HEK293 (cell line): ENCODE measurements at regions not wholly inside any gene's neighbourhood (a gene's known extent, or its start where the extent isn't known, plus 50 kb on each side); places are given as distances from the start of the nearest gene placed in this dataset.

ENCODE experiments used
- CTCF ChIA-PET: fragments of 350-600 bp; formaldehyde crosslinking; extraction: SDS; loops from one replicate; lab custom pipeline; 2021; ENCODE audit warnings: antibody characterized with exemption; lab: Yijun Ruan, JAX
- POLR2A ChIA-PET: fragments of 300-600 bp; formaldehyde crosslinking; extraction: SDS; loops from one replicate; lab custom pipeline; 2020; ENCODE audit warnings: antibody characterized with exemption, inconsistent platforms; lab: Yijun Ruan, JAX
- H3K27ac ChIP-seq: fragments of 200-500 bp; sonication (Bioruptor generic); 2 replicates; pipeline ENCODE4 v1.5.1; 2014; ENCODE audit warnings: low read depth, low read length, control low read depth, inconsistent platforms; ENCODE audit errors: extremely low read depth
- H3K36me3 ChIP-seq, 2 experiments: fragments of 200-500 bp in 1 of 2; sonication (Bioruptor generic) in 1 of 2; 1 replicate in 1 of 2; 2 replicates in 1 of 2; pipeline ENCODE4 v1.5.1; 2014 to 2017; ENCODE audit warnings: inconsistent platforms in 2 of 2, low read length in 2 of 2; ENCODE audit not compliant: control insufficient read depth in 2 of 2, insufficient read depth in 1 of 2
- H3K4me1 ChIP-seq: fragments of 200-500 bp; sonication (Bioruptor generic); 2 replicates; pipeline ENCODE4 v1.5.1; 2014; ENCODE audit warnings: mild to moderate bottlenecking, low read length, inconsistent platforms; ENCODE audit not compliant: control insufficient read depth, insufficient read depth
- H3K4me3 ChIP-seq: 2 replicates; pipeline ENCODE4 v1.5.1; 2011; ENCODE audit warnings: low read depth, mild to moderate bottlenecking, control low read depth, low read length, moderate library complexity
- H3K9me3 ChIP-seq: fragments of 200-500 bp; sonication (Bioruptor generic); 2 replicates; pipeline ENCODE4 v1.5.1; 2014; ENCODE audit warnings: low read depth, low read length, inconsistent platforms; ENCODE audit not compliant: control insufficient read depth, insufficient read depth
- GLIS1 ChIP-seq: fragments of 450-650 bp; formaldehyde crosslinking; IDR thresholded peaks from 2 replicates; pipeline ENCODE4 v1.5.1; 2016; ENCODE audit warnings: missing biosample characterization, missing genetic modification characterization
- HOXC10 ChIP-seq: sonication (generic); formaldehyde crosslinking; IDR thresholded peaks from 2 replicates; pipeline ENCODE4 v1.8.1; 2023; ENCODE audit warnings: mild to moderate bottlenecking, missing genetic modification reagents
- SCRT2 ChIP-seq: fragments of 450-650 bp; formaldehyde crosslinking; IDR thresholded peaks from 2 replicates; pipeline ENCODE4 v1.5.1; 2016; ENCODE audit warnings: missing biosample characterization, missing genetic modification characterization
- TRIM28 ChIP-seq: IDR thresholded peaks from 2 replicates; pipeline ENCODE4 v1.6.1; 2011; ENCODE audit warnings: low read length, control low read depth, borderline replicate concordance
- YY1 ChIP-seq: fragments of 450-650 bp; formaldehyde crosslinking; IDR thresholded peaks from 2 replicates; pipeline ENCODE4 v1.5.1; 2018; ENCODE audit warnings: missing biosample characterization, missing genetic modification characterization
- ZNF132 ChIP-seq: fragments of 450-650 bp; formaldehyde crosslinking; IDR thresholded peaks from 2 replicates; pipeline ENCODE4 v1.5.1; 2017; ENCODE audit warnings: missing biosample characterization, missing genetic modification characterization, borderline replicate concordance
- ZNF211 ChIP-seq: fragments of 450-650 bp; formaldehyde crosslinking; IDR thresholded peaks from 2 replicates; pipeline ENCODE4 v1.5.1; 2016; ENCODE audit warnings: low read depth, missing biosample characterization, missing genetic modification characterization
- ZNF221 ChIP-seq: fragments of 450-650 bp; formaldehyde crosslinking; IDR thresholded peaks from 2 replicates; pipeline ENCODE4 v1.5.1; 2017; ENCODE audit warnings: missing biosample characterization, missing genetic modification characterization, borderline replicate concordance
- ZNF302 ChIP-seq: fragments of 450-650 bp; formaldehyde crosslinking; IDR thresholded peaks from 2 replicates; pipeline ENCODE4 v1.5.1; 2016; ENCODE audit warnings: missing biosample characterization, missing genetic modification characterization, low read depth
- ZNF335 ChIP-seq: fragments of 450-650 bp; formaldehyde crosslinking; conservative IDR thresholded peaks from 2 replicates; pipeline ENCODE4 v1.5.1; 2016; ENCODE audit warnings: missing biosample characterization, missing genetic modification characterization
- ZNF366 ChIP-seq: fragments of 450-650 bp; formaldehyde crosslinking; conservative IDR thresholded peaks from 2 replicates; pipeline ENCODE4 v1.5.1; 2016; ENCODE audit warnings: missing biosample characterization, missing genetic modification characterization
- ZNF654 ChIP-seq: fragments of 450-650 bp; formaldehyde crosslinking; IDR thresholded peaks from 2 replicates; pipeline ENCODE4 v1.5.1; 2016; ENCODE audit warnings: low read depth, missing biosample characterization, missing genetic modification characterization
- ZNF791 ChIP-seq: fragments of 450-650 bp; formaldehyde crosslinking; IDR thresholded peaks from 2 replicates; pipeline ENCODE4 v1.5.1; 2016; ENCODE audit warnings: missing biosample characterization, missing genetic modification characterization
- ZNF830 ChIP-seq: fragments of 450-650 bp; IDR thresholded peaks from 2 replicates; pipeline ENCODE4 v1.5.0; 2018; ENCODE audit warnings: missing biosample characterization, missing genetic modification characterization, low read depth, mild to moderate bottlenecking, moderate library complexity
- TF ChIP-seq, protein P1 (sequence below): fragments of 450-650 bp; formaldehyde crosslinking; IDR thresholded peaks from 2 replicates; pipeline ENCODE4 v1.5.1; 2016; ENCODE audit warnings: missing biosample characterization, missing genetic modification characterization, borderline replicate concordance
- TF ChIP-seq, protein P2 (sequence below): fragments of 450-650 bp; formaldehyde crosslinking; IDR thresholded peaks from 2 replicates; pipeline ENCODE4 v1.5.1; 2016; ENCODE audit warnings: missing biosample characterization, missing genetic modification characterization
- TF ChIP-seq, protein P3 (sequence below): fragments of 450-650 bp; formaldehyde crosslinking; conservative IDR thresholded peaks from 2 replicates; pipeline ENCODE4 v1.5.1; 2016; ENCODE audit warnings: low read depth, missing biosample characterization, missing genetic modification characterization
- TF ChIP-seq, protein P4 (sequence below): fragments of 450-650 bp; formaldehyde crosslinking; IDR thresholded peaks from 2 replicates; pipeline ENCODE4 v1.5.1; 2016; ENCODE audit warnings: missing biosample characterization, missing genetic modification characterization

DNA sequence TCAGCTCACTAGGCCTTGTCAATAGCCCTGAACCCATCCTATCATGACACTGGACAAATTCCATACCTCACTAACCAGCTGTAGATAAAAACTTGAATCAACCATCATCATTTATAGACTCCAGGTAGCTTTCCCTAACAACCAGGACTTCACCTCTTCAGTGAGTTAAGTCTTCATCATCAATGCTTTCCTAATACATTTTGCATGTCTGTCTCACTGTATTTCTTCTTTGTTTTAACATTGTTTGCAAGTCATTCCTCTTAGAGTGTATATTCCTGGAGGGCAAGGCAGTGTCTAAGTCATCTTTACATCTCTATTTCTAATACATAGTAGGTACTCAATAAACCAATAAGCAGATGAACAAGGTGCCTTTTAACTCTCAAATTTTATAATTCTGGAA lies 123.4 kb upstream of the RFC3 start (continued):
- TF ChIP-seq, protein P1, sequence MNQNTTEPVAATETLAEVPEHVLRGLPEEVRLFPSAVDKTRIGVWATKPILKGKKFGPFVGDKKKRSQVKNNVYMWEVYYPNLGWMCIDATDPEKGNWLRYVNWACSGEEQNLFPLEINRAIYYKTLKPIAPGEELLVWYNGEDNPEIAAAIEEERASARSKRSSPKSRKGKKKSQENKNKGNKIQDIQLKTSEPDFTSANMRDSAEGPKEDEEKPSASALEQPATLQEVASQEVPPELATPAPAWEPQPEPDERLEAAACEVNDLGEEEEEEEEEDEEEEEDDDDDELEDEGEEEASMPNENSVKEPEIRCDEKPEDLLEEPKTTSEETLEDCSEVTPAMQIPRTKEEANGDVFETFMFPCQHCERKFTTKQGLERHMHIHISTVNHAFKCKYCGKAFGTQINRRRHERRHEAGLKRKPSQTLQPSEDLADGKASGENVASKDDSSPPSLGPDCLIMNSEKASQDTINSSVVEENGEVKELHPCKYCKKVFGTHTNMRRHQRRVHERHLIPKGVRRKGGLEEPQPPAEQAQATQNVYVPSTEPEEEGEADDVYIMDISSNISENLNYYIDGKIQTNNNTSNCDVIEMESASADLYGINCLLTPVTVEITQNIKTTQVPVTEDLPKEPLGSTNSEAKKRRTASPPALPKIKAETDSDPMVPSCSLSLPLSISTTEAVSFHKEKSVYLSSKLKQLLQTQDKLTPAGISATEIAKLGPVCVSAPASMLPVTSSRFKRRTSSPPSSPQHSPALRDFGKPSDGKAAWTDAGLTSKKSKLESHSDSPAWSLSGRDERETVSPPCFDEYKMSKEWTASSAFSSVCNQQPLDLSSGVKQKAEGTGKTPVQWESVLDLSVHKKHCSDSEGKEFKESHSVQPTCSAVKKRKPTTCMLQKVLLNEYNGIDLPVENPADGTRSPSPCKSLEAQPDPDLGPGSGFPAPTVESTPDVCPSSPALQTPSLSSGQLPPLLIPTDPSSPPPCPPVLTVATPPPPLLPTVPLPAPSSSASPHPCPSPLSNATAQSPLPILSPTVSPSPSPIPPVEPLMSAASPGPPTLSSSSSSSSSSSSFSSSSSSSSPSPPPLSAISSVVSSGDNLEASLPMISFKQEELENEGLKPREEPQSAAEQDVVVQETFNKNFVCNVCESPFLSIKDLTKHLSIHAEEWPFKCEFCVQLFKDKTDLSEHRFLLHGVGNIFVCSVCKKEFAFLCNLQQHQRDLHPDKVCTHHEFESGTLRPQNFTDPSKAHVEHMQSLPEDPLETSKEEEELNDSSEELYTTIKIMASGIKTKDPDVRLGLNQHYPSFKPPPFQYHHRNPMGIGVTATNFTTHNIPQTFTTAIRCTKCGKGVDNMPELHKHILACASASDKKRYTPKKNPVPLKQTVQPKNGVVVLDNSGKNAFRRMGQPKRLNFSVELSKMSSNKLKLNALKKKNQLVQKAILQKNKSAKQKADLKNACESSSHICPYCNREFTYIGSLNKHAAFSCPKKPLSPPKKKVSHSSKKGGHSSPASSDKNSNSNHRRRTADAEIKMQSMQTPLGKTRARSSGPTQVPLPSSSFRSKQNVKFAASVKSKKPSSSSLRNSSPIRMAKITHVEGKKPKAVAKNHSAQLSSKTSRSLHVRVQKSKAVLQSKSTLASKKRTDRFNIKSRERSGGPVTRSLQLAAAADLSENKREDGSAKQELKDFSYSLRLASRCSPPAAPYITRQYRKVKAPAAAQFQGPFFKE: no peak
- TF ChIP-seq, protein P2, sequence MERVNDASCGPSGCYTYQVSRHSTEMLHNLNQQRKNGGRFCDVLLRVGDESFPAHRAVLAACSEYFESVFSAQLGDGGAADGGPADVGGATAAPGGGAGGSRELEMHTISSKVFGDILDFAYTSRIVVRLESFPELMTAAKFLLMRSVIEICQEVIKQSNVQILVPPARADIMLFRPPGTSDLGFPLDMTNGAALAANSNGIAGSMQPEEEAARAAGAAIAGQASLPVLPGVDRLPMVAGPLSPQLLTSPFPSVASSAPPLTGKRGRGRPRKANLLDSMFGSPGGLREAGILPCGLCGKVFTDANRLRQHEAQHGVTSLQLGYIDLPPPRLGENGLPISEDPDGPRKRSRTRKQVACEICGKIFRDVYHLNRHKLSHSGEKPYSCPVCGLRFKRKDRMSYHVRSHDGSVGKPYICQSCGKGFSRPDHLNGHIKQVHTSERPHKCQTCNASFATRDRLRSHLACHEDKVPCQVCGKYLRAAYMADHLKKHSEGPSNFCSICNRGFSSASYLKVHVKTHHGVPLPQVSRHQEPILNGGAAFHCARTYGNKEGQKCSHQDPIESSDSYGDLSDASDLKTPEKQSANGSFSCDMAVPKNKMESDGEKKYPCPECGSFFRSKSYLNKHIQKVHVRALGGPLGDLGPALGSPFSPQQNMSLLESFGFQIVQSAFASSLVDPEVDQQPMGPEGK (tag by site-specific recombination): no peak
- TF ChIP-seq ZNF302: no peak

DNA sequence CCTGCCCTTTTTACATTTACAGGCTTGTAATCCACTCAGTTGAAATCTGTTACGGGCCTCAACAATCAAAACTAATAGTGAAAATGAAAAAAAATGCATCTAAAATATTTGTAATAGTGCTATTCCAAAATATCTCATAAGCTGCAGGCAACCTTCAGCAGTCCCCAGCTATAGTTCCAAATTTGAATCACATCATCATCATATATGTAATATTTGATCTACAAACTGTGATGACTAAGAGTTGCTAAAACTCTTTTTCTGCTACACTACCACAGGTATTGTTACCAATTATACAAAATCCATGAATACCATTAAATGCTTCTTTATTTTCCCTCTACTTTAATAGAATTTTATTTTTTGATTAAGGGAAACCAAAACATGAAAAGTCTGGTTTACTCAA lies 121.4 kb upstream of the RFC3 start:
- no peak overlapping the region for H3K4me3 ChIP-seq
- TF ChIP-seq ZNF791 (tag by site-specific recombination) (no peak), HOXC10 (CRISPR knock-in tag) (no peak), ZNF830 (no peak), ZNF132 (tag by site-specific recombination) (no peak), ZNF366 (tag by site-specific recombination) (no peak), GLIS1 (tag by site-specific recombination) (no peak)
- TF ChIP-seq, protein P3, sequence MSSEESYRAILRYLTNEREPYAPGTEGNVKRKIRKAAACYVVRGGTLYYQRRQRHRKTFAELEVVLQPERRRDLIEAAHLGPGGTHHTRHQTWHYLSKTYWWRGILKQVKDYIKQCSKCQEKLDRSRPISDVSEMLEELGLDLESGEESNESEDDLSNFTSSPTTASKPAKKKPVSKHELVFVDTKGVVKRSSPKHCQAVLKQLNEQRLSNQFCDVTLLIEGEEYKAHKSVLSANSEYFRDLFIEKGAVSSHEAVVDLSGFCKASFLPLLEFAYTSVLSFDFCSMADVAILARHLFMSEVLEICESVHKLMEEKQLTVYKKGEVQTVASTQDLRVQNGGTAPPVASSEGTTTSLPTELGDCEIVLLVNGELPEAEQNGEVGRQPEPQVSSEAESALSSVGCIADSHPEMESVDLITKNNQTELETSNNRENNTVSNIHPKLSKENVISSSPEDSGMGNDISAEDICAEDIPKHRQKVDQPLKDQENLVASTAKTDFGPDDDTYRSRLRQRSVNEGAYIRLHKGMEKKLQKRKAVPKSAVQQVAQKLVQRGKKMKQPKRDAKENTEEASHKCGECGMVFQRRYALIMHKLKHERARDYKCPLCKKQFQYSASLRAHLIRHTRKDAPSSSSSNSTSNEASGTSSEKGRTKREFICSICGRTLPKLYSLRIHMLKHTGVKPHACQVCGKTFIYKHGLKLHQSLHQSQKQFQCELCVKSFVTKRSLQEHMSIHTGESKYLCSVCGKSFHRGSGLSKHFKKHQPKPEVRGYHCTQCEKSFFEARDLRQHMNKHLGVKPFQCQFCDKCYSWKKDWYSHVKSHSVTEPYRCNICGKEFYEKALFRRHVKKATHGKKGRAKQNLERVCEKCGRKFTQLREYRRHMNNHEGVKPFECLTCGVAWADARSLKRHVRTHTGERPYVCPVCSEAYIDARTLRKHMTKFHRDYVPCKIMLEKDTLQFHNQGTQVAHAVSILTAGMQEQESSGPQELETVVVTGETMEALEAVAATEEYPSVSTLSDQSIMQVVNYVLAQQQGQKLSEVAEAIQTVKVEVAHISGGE (tag by site-specific recombination): no peak
- POLR2A ChIA-PET: no interaction called here
- no peaks in the 10 kb centered on the region for H3K4me1 ChIP-seq
- no peaks in the 10 kb centered on the region for H3K9me3 ChIP-seq
- no peaks in the 10 kb centered on the region for H3K36me3 ChIP-seq
- no peak overlapping the region for H3K27ac ChIP-seq
- CTCF ChIA-PET: interaction anchor here (0.6 to 0.8 kb wide), 2 partner anchors 154 to 1049 kb away, joined by 4 read pairs; no protein-coding TSS in a partner anchor

DNA sequence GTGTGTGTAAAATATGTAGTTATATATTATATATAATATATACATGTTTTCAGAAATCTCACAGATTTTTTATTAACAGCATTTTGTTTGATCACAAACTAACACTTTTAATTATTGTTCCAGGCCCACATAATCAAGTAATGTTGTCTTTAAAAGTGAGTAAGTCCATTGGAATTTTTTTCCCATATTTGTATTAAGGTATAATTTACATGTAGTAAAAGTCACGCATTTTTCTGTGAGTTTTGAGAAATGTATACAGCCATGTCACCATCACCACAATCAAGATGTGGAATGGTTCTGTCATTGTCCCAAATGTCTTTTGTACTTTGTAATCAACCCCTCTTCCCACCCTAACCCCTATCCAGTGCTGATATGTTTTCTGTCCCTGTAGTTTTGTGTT lies 120.0 kb upstream of the RFC3 start:
- no peak overlapping the region for H3K27ac ChIP-seq
- no peak overlapping the region for H3K4me3 ChIP-seq
- ChIA-PET CTCF (no interaction called here), POLR2A (no interaction called here)
- no peaks in the 10 kb centered on the region for H3K36me3 ChIP-seq
- TF ChIP-seq TRIM28 (no peak), ZNF221 (tag by site-specific recombination) (no peak), YY1 (tag by site-specific recombination) (no peak), SCRT2 (no peak), ZNF335 (tag by site-specific recombination) (no peak), ZNF791 (tag by site-specific recombination) (no peak), ZNF654 (tag by site-specific recombination) (no peak), ZNF132 (tag by site-specific recombination) (no peak), ZNF211 (tag by site-specific recombination) (no peak)
- TF ChIP-seq, protein P4, sequence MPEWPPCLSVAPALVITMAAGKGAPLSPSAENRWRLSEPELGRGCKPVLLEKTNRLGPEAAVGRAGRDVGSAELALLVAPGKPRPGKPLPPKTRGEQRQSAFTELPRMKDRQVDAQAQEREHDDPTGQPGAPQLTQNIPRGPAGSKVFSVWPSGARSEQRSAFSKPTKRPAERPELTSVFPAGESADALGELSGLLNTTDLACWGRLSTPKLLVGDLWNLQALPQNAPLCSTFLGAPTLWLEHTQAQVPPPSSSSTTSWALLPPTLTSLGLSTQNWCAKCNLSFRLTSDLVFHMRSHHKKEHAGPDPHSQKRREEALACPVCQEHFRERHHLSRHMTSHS: no peak
- no peaks in the 10 kb centered on the region for H3K4me1 ChIP-seq
- H3K9me3 ChIP-seq: no peaks in the 10 kb centered on the region
